Brain microvascular endothelial cell (primary cell): ENCODE measurements at regions not wholly inside any gene's neighbourhood (a gene's known extent, or its start where the extent isn't known, plus 50 kb on each side); places are given as distances from the start of the nearest gene placed in this dataset.

Experiments
- DNase-seq: peaks from one replicate; pipeline ENCODE4 v3.0.0-alpha.2; 2020
- H3K27ac ChIP-seq: fragments of 250-450 bp; sonication (Bioruptor Pico); 2 replicates; pipeline ENCODE4 v1.5.1; 2020; ENCODE audit warnings: mild to moderate bottlenecking, moderate library complexity
- H3K27me3 ChIP-seq: fragments of 250-450 bp; sonication (Bioruptor Pico); replicated peaks from 2 replicates; pipeline ENCODE4 v1.5.1; 2020; ENCODE audit warnings: mild to moderate bottlenecking
- H3K36me3 ChIP-seq: fragments of 250-450 bp; sonication (Bioruptor Pico); replicated peaks from 2 replicates; pipeline ENCODE4 v1.5.1; 2020; ENCODE audit warnings: mild to moderate bottlenecking
- H3K4me3 ChIP-seq: 2 replicates; pipeline ENCODE4 v1.5.1; 2011; ENCODE audit warnings: low read depth, mild to moderate bottlenecking, control low read depth, low read length, moderate library complexity
- CTCF ChIP-seq: IDR thresholded peaks from 2 replicates; pipeline ENCODE4 v1.5.1; 2011; ENCODE audit warnings: low read depth, mild to moderate bottlenecking, moderate library complexity, low read length, control low read depth, inconsistent platforms; ENCODE audit errors: missing control alignments
- in situ Hi-C: cut with HindIII; loops from 2 replicates; pipeline ENCODE4 v1.10.0; 2017; ENCODE audit warnings: low sequenced_read_pairs, low pct_ligation_motif_present

- Histone ChIP-seq H3K27ac (no peak overlapping the region), H3K36me3 (no peaks in the 10 kb centered on the region), H3K4me3 (no peak overlapping the region), H3K27me3 (no peaks in the 10 kb centered on the region)
- in situ Hi-C loops = no loop called here
- DNase-seq = no peak
- no peak for TF ChIP-seq CTCF
Observed at GRCh38 chr7:45384499-45384898, 189.7 kb upstream of the ADCY1 start.

- Histone ChIP-seq H3K4me3 (no peak overlapping the region), H3K27ac (no peak overlapping the region), H3K36me3 (no peaks in the 10 kb centered on the region), H3K27me3 (no peaks in the 10 kb centered on the region)
- TF ChIP-seq CTCF = no peak
- in situ Hi-C loops = no loop called here
- DNase-seq = no peak
Observed at GRCh38 chr7:45387837-45388236, 186.3 kb upstream of the ADCY1 start.

GRCh38 chr7:45389073-45389872, 184.9 kb upstream of the ADCY1 start:
- H3K36me3 ChIP-seq = no peaks in the 10 kb centered on the region
- no peak for DNase-seq
- H3K27me3 ChIP-seq = no peaks in the 10 kb centered on the region
- H3K27ac ChIP-seq = no peak overlapping the region
- H3K4me3 ChIP-seq = no peak overlapping the region
- in situ Hi-C loops = no loop called here
- TF ChIP-seq CTCF = no peak

DNA sequence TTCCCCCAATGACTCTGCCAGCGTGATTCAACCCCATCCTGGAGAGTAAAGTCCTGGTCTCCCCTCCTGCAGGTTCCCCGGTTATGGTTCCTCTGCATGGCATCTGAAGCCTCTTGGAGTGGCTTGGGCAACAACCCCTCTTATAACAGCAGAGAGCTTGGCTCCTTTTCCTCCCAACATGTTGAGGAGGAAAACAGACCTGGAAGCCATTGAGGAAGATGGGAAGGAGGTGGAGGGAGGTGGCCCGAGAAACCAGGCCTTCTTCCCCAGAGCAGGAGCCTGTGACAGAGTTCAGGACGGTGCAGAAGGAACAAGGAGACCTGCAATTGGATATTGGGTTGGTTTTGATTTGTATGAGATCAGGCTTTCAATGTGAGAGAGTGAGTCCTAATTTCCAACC, 184.0 kb upstream of the ADCY1 start:
- TF ChIP-seq CTCF = no peak
- DNase-seq = no peak
- no peak overlapping the region for H3K4me3 ChIP-seq
- H3K36me3 ChIP-seq = no peaks in the 10 kb centered on the region
- no peaks in the 10 kb centered on the region for H3K27me3 ChIP-seq
- H3K27ac ChIP-seq = no peak overlapping the region
- in situ Hi-C loops = no loop called here

DNA sequence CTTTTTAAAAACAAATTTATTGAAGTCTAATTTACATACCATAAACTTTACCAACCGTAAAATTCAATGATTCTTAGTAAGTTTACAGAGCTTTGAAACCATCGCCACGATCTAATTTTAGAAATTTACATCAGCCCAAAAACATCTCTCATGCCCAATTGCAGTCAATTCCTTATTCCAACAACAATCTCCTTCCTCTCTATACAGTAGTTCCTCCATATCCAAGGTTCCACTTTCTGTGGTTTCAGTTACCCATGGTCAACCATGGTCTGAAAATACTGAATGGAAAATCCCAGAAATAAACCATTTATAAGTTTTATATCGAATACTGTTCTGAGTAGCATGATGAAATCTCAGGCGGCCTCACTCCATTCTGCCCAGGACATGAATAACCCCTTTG, 183.4 kb upstream of the ADCY1 start:
- in situ Hi-C loops = no loop called here
- no peak for DNase-seq
- TF ChIP-seq CTCF = no peak

More for the DNA sequence above, 183.4 kb upstream of the ADCY1 start:
- Histone ChIP-seq H3K36me3 (no peaks in the 10 kb centered on the region), H3K4me3 (no peak overlapping the region), H3K27ac (no peak overlapping the region), H3K27me3 (no peaks in the 10 kb centered on the region)
